GM23338 (cell line): ENCODE measurements at regions not wholly inside any gene's neighbourhood (a gene's known extent, or its start where the extent isn't known, plus 50 kb on each side); places are given as distances from the start of the nearest gene placed in this dataset.

Experiments
- ATAC-seq: fragments of 200-7000 bp; cut with Tn5 transposase; 3 replicates; pipeline ENCODE4 v1.9.1; 2020
- DNase-seq: peaks from one replicate; pipeline ENCODE4 v3.0.0-alpha.2; 2015; ENCODE audit warnings: low spot score
- H2AFZ ChIP-seq: fragments of 200-600 bp; sonication (generic); 2 replicates; pipeline ENCODE4 v1.8.0; 2016; ENCODE audit warnings: antibody characterized with exemption, mild to moderate bottlenecking, moderate library complexity
- H3F3A ChIP-seq: fragments of 200-600 bp; sonication (generic); replicated peaks from 2 replicates; pipeline ENCODE4 v1.8.0; 2017; ENCODE audit warnings: antibody characterized with exemption, mixed run types, low read depth
- H3K27ac ChIP-seq: fragments of 200-600 bp; sonication (generic); 2 replicates; pipeline ENCODE4 v1.6.1; 2016; ENCODE audit warnings: low read depth
- H3K27me3 ChIP-seq: fragments of 200-600 bp; sonication (generic); 2 replicates; pipeline ENCODE4 v1.8.0; 2016; ENCODE audit warnings: mild to moderate bottlenecking, mixed run types, moderate library complexity; ENCODE audit not compliant: insufficient read depth
- H3K36me3 ChIP-seq: fragments of 200-600 bp; sonication (generic); 2 replicates; pipeline ENCODE4 v1.8.0; 2016; ENCODE audit warnings: mild to moderate bottlenecking; ENCODE audit not compliant: insufficient read depth
- H3K4me1 ChIP-seq: fragments of 200-600 bp; sonication (generic); 2 replicates; pipeline ENCODE4 v1.8.0; 2016; ENCODE audit warnings: mild to moderate bottlenecking, moderate library complexity; ENCODE audit not compliant: insufficient read depth
- H3K4me2 ChIP-seq: fragments of 200-600 bp; sonication (generic); 2 replicates; pipeline ENCODE4 v1.7.1; 2017; ENCODE audit warnings: mixed run types
- H3K4me3 ChIP-seq: fragments of 200-600 bp; sonication (generic); 2 replicates; pipeline ENCODE4 v1.6.1; 2016; ENCODE audit warnings: mixed run types
- H3K79me2 ChIP-seq: fragments of 200-600 bp; sonication (generic); replicated peaks from 2 replicates; pipeline ENCODE4 v1.8.0; 2017; ENCODE audit warnings: mild to moderate bottlenecking; ENCODE audit not compliant: insufficient read depth
- H3K9me2 ChIP-seq: fragments of 200-600 bp; sonication (generic); 2 replicates; pipeline ENCODE4 v1.8.0; 2017; ENCODE audit not compliant: insufficient read depth
- H4K20me1 ChIP-seq: fragments of 200-600 bp; sonication (generic); replicated peaks from 2 replicates; pipeline ENCODE4 v1.8.0; 2017; ENCODE audit warnings: mild to moderate bottlenecking; ENCODE audit not compliant: insufficient read depth
- H3K27ac Mint-ChIP-seq: 2 replicates; pipeline ENCODE4 v1.8.0; 2020; ENCODE audit warnings: inconsistent platforms, mild to moderate bottlenecking, moderate library complexity, mixed read lengths
- H3K27me3 Mint-ChIP-seq: 3 replicates; pipeline ENCODE4 v1.8.0; 2022; ENCODE audit warnings: low read depth, mild to moderate bottlenecking, moderate library complexity, mixed read lengths, inconsistent platforms; ENCODE audit not compliant: insufficient read depth, poor library complexity
- H3K36me3 Mint-ChIP-seq: 3 replicates; pipeline ENCODE4 v1.8.0; 2021; ENCODE audit warnings: low read depth, mild to moderate bottlenecking, inconsistent platforms, moderate library complexity, mixed read lengths
- H3K4me1 Mint-ChIP-seq: 3 replicates; pipeline ENCODE4 v1.8.0; 2020; ENCODE audit warnings: mild to moderate bottlenecking, inconsistent platforms, mixed read lengths
- H3K4me3 Mint-ChIP-seq: 3 replicates; pipeline ENCODE4 v1.8.0; 2021; ENCODE audit warnings: moderate library complexity, mild to moderate bottlenecking, inconsistent platforms, mixed read lengths
- H3K9me3 Mint-ChIP-seq: 3 replicates; pipeline ENCODE4 v1.8.0; 2020; ENCODE audit warnings: moderate library complexity, mild to moderate bottlenecking, inconsistent platforms, mixed read lengths
- CTCF ChIP-seq, 2 experiments: fragments of 200-600 bp in 1 of 2; sonication (generic) in 1 of 2; conservative IDR thresholded peaks; 2 replicates each; pipeline versions ENCODE4 v1.5.1 to v1.6.1; 2016 to 2017; ENCODE audit warnings: antibody characterized with exemption in 2 of 2, low read depth in 2 of 2, mild to moderate bottlenecking in 2 of 2, moderate library complexity in 1 of 2
- ETS1 ChIP-seq: IDR thresholded peaks from 2 replicates; pipeline ENCODE4 v1.6.1; 2016; ENCODE audit warnings: antibody characterized with exemption
- EZH2phosphoT487 ChIP-seq: fragments of 200-600 bp; sonication (generic); IDR thresholded peaks from one replicate; pipeline ENCODE4 v1.8.1; 2018; ENCODE audit warnings: antibody characterized with exemption; ENCODE audit not compliant: unreplicated experiment
- JUNB ChIP-seq: IDR thresholded peaks from one replicate; pipeline ENCODE4 v1.6.1; 2016; ENCODE audit warnings: antibody characterized with exemption; ENCODE audit not compliant: unreplicated experiment
- NANOG ChIP-seq: IDR thresholded peaks from 2 replicates; pipeline ENCODE4 v1.6.1; 2016; ENCODE audit warnings: antibody characterized with exemption, borderline replicate concordance
- REST ChIP-seq: IDR thresholded peaks from one replicate; pipeline ENCODE4 v1.6.1; 2018; ENCODE audit warnings: antibody characterized with exemption; ENCODE audit not compliant: unreplicated experiment
- STAT1 ChIP-seq: IDR thresholded peaks from one replicate; pipeline ENCODE4 v1.6.1; 2016; ENCODE audit warnings: antibody characterized with exemption; ENCODE audit not compliant: unreplicated experiment
- ZNF114 ChIP-seq: fragments of 250-450 bp; sonication (Bioruptor Pico); IDR thresholded peaks from 2 replicates; pipeline ENCODE4 v1.5.0; 2020; ENCODE audit warnings: mild to moderate bottlenecking, moderate library complexity
- ZNF331 ChIP-seq: fragments of 250-450 bp; sonication (Bioruptor Pico); IDR thresholded peaks from 2 replicates; pipeline ENCODE4 v1.5.0; 2020; ENCODE audit warnings: low read depth, mild to moderate bottlenecking, moderate library complexity

- 0 out of 2 replicates have a peak overlapping the region, but pooled peaks have one; percentile 50 for H3K27ac Mint-ChIP-seq
- peaks cover 2% of the 10 kb centered on the region; the same call in 2 of the 3 replicates for H3K4me1 Mint-ChIP-seq
- no peak overlapping the region for H3K4me3 Mint-ChIP-seq
- no peak for DNase-seq
- no peaks in the 10 kb centered on the region for H3K36me3 Mint-ChIP-seq
- H3K36me3 ChIP-seq = no peaks in the 10 kb centered on the region
- TF ChIP-seq EZH2phosphoT487 (no peak), JUNB (no peak), CTCF (conservative IDR thresholded peaks at IDR 0.05; ENCODE audit: low read depth in 2 of 2) (no peak), NANOG (no peak), REST (no peak), ZNF114 (CRISPR knock-in tag) (no peak), STAT1 (no peak), ZNF331 (CRISPR knock-in tag) (no peak)
- H3K9me2 ChIP-seq = no peaks in the 10 kb centered on the region
- no peaks in the 10 kb centered on the region for H3K27me3 Mint-ChIP-seq
- no peaks in the 10 kb centered on the region for H3F3A ChIP-seq
- no peak overlapping the region for H3K27ac ChIP-seq
- no peaks in the 10 kb centered on the region for H3K4me1 ChIP-seq
- H4K20me1 ChIP-seq = no peaks in the 10 kb centered on the region
- H3K9me3 Mint-ChIP-seq = no peaks in the 10 kb centered on the region
- H3K27me3 ChIP-seq = no peaks in the 10 kb centered on the region
- H2AFZ ChIP-seq = no peak overlapping the region
- H3K4me3 ChIP-seq = no peak overlapping the region
- H3K4me2 ChIP-seq = no peak overlapping the region
- no peaks in the 10 kb centered on the region for H3K79me2 ChIP-seq
- ATAC-seq = no peak
Observed at GRCh38 chr15:39273717-39274411, 307.0 kb upstream of the THBS1 start.

GRCh38 chr15:39275066-39275465 lies 305.8 kb upstream of the THBS1 start:
- H3K9me2 ChIP-seq = no peaks in the 10 kb centered on the region
- no peaks in the 10 kb centered on the region for H3F3A ChIP-seq
- ATAC-seq (peak; percentile 41; the same call in 2 of the 3 replicates), DNase-seq (no peak)
- Mint-ChIP-seq H3K4me1 (no peaks in the 10 kb centered on the region; the same call in 2 of the 3 replicates), H3K4me3 (no peak overlapping the region), H3K27me3 (no peaks in the 10 kb centered on the region), H3K9me3 (no peaks in the 10 kb centered on the region), H3K27ac (no peak overlapping the region), H3K36me3 (no peaks in the 10 kb centered on the region)
- H3K4me2 ChIP-seq = no peak overlapping the region
- H3K4me1 ChIP-seq = no peaks in the 10 kb centered on the region
- H3K27ac ChIP-seq = no peak overlapping the region
- H3K79me2 ChIP-seq = no peaks in the 10 kb centered on the region
- H3K36me3 ChIP-seq = no peaks in the 10 kb centered on the region
- peak overlapping the region; percentile 90 for H2AFZ ChIP-seq
- no peak overlapping the region for H3K4me3 ChIP-seq
- H3K27me3 ChIP-seq = no peaks in the 10 kb centered on the region
- H4K20me1 ChIP-seq = no peaks in the 10 kb centered on the region
- no peak for TF ChIP-seq ETS1
- no peak for TF ChIP-seq JUNB
- TF ChIP-seq ZNF114 (CRISPR knock-in tag) = no peak
